Gastroesophageal sphincter (tissue), 4 donors: ENCODE measurements at regions not wholly inside any gene's neighbourhood (a gene's known extent, or its start where the extent isn't known, plus 50 kb on each side); places are given as distances from the start of the nearest gene placed in this dataset.

Source experiments
- ATAC-seq: fragments of 150-250 bp; one replicate; pipeline ENCODE4 v1.9.1; 2016; ENCODE audit warnings: mild to moderate bottlenecking, moderate library complexity
- H3K27ac ChIP-seq, 4 donors: fragments of 200-600 bp; sonication (generic) in 3 of 4; 1 replicate in 3 of 4; 2 replicates in 1 of 4; pipeline ENCODE4 v1.5.1; 2016 to 2019
- H3K27me3 ChIP-seq: fragments of 200-600 bp; sonication (generic); one replicate; pipeline ENCODE4 v1.5.1; 2019
- H3K36me3 ChIP-seq, 2 donors: fragments of 200-600 bp; sonication (generic); one replicate each; pipeline ENCODE4 v1.5.1; 2019; ENCODE audit warnings: control low read depth in 1 of 2
- H3K4me1 ChIP-seq, 3 donors: fragments of 200-600 bp; sonication (generic); 1 replicate in 2 of 3; 2 replicates in 1 of 3; pipeline ENCODE4 v1.5.1; 2016 to 2019; ENCODE audit warnings: control low read depth in 2 of 3
- H3K4me3 ChIP-seq, 2 donors: fragments of 200-600 bp; sonication (generic); one replicate each; pipeline ENCODE4 v1.5.1; 2019; ENCODE audit warnings: mild to moderate bottlenecking in 1 of 2, moderate library complexity in 1 of 2
- H3K9me3 ChIP-seq, 3 donors: fragments of 200-600 bp; sonication (generic); one replicate each; pipeline ENCODE4 v1.5.1; 2017 to 2019; ENCODE audit warnings: control low read depth in 2 of 3
- CTCF ChIP-seq, 4 experiments: fragments of 200-600 bp in 2 of 4; fragments of 450-650 bp in 2 of 4; sonication (generic) in 1 of 4; IDR thresholded peaks; one replicate each; pipeline ENCODE4 v1.5.1; 2017 to 2019; ENCODE audit warnings: antibody characterized with exemption in 4 of 4, mild to moderate bottlenecking in 2 of 4, moderate library complexity in 2 of 4
- EP300 ChIP-seq: sonication (generic); formaldehyde crosslinking; IDR thresholded peaks from one replicate; pipeline ENCODE4 v1.6.1; 2017; ENCODE audit warnings: antibody characterized with exemption, mild to moderate bottlenecking
- POLR2A ChIP-seq, 2 donors: fragments of 450-650 bp; IDR thresholded peaks; one replicate each; pipeline ENCODE4 v1.6.1; 2017; ENCODE audit warnings: antibody characterized with exemption in 2 of 2, mild to moderate bottlenecking in 2 of 2, moderate library complexity in 1 of 2
- POLR2AphosphoS5 ChIP-seq: sonication (generic); formaldehyde crosslinking; IDR thresholded peaks from one replicate; pipeline ENCODE4 v1.6.1; 2017; ENCODE audit warnings: antibody characterized with exemption
- WGBS, 2 donors: methylation state at CpG; one replicate each; pipeline ENCODE4 v1.1.5; 2018; ENCODE audit warnings: low coverage in 1 of 2; 5-methylcytosine and 5-hydroxymethylcytosine counted together

DNA sequence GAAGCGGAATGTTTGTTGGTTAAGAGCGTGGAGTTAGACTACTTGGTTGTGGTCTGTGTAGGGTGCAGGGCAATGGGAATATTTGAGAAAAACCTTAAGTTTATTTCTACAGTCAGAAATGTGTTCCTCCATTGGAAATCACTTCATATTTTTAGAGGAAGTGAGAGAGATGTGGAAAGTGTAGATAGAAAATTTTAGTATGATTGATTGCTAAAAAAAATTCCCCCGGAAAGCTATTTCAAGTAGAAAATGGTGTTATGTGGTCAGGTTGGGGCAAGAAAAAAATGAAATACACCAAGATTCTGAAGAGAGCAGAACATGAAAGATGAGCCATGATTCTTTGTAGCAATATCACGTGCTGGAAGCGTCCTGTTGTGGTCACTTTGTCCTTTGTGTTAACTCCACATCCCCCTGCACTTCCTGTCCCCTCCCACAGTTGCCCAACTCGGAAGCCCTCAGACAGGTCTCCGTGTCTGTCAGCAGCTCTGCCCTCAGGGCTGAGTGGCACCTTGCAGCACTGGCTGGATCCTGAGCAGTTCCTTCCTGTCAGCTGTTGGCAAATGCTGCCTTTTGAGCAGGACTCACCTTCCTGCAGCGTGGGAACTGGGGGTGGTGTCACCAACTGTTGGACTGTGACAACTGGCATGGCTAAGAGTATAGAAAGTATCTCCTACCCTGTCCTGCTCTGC lies 137.5 kb upstream of the SLC24A3 start:
- H3K27me3 ChIP-seq = no peaks in the 10 kb centered on the region
- 62 to 73% methylated on average over 5 to 7 of the region's 8 CpGs for WGBS, 2 donors
- TF ChIP-seq POLR2A (IDR thresholded peaks at IDR 0.05) (no peak), POLR2AphosphoS5 (no peak), EP300 (no peak), CTCF (IDR thresholded peaks at IDR 0.05) (no peak)

DNA sequence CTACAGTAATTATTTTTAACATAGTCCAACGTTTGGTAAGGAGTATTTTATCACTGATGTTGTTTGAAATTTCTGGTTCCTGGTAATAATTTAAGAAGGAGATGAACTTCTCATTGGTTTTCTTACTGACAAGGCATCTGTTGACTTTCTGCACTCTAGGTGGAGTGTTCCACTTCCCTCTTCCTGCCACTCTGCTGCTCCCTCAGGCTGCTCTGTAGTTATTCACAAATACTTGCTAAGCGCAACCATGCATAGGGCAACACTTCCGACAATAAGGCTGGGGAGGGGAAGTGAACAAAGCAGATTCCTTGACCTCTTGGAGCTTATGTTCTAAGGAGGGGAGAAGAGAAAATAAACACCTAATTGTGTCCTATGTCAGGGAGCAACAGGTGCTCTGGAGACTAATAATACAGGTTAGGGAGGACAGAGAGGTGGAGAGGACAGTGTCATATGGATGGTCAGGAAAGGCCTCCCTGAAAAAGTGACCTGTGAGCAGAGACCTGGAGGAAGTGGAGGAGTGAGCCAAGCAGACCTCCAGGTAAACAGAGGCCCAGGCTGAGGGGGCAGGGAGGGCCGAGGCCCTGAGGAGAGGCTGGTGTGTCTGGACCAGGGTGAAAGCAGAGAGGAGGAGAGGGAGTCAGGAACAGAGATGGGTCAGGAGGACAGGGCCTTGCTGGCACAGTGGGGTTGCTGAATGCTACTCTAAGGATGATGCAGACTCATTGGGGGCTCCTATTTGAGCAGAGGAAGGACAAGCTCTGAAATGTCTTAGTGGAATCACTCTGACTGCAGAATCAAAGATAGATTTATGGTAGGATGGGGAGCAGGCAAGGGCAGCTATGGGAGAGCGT lies 134.8 kb upstream of the SLC24A3 start:
- ATAC-seq = no peak
- Histone ChIP-seq H3K9me3 (no peaks in the 10 kb centered on the region), H3K27ac (no peak overlapping the region), H3K4me1 (no peaks in the 10 kb centered on the region), H3K27me3 (no peaks in the 10 kb centered on the region), H3K36me3 (no peaks in the 10 kb centered on the region), H3K4me3 (no peak overlapping the region)
- TF ChIP-seq EP300 (no peak), POLR2AphosphoS5 (no peak), POLR2A (IDR thresholded peaks at IDR 0.05) (no peak), CTCF (IDR thresholded peaks at IDR 0.05) (no peak)
- WGBS, 2 donors = 51 to 53% methylated on average over 2 to 4 of the region's 5 CpGs

More for the DNA sequence above, 137.5 kb upstream of the SLC24A3 start:
- ATAC-seq = no peak
- Histone ChIP-seq H3K4me3 (no peak overlapping the region), H3K27ac (no peak overlapping the region), H3K36me3 (no peaks in the 10 kb centered on the region), H3K9me3 (no peaks in the 10 kb centered on the region), H3K4me1 (no peaks in the 10 kb centered on the region)

DNA sequence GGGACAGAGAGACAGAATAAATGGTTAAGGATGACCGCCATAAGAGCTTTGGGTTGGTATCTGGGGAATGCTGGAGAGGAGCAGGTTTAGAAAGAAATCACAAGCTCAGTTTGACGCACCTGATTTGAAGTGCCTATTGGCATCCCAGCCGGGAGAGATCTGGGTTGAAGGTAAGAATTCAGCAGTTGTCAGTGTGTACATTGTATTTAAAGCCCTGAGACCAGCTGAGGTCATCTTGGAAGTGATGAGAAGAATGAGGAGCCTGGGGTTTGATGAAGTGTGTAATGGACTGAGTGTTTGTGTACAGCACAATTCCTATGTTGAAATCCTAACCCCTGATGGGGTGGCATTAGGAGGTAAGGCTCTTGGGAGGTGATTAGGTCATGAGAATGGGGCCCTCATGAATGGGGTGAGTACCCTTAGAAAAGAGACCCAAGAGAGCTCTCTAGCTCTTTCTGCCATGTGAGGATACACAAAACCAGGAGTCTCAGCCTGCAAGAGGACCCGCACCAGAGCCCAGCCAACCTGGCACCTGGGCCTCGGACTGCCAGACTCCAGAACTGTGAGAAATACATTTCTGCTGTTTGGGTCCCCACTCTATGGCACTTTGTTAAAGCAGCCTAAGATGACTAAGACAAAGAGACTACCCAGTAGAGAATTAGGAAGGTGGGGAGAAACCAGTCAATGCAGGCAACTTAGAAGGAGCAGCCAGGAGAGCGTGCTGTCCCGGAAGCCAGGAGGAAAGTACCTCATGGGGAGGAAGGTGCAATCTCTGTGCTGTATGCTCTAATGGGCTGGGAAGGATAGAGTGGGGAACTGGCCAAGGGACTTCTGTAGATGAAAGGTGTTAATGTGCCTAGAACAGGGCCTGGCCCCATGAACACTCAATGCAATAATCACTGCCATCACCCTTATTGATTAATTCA lies 133.7 kb upstream of the SLC24A3 start:
- H3K9me3 ChIP-seq = no peaks in the 10 kb centered on the region
- no peak overlapping the region for H3K27ac ChIP-seq
- TF ChIP-seq EP300 (no peak), POLR2A (IDR thresholded peaks at IDR 0.05) (no peak), CTCF (IDR thresholded peaks at IDR 0.05) (no peak), POLR2AphosphoS5 (no peak)

GRCh38 chr20:19079536-19080299 lies 132.7 kb upstream of the SLC24A3 start:
- Histone ChIP-seq H3K4me3 (no peak overlapping the region), H3K4me1 (no peaks in the 10 kb centered on the region), H3K27ac (no peak overlapping the region), H3K27me3 (no peaks in the 10 kb centered on the region), H3K9me3 (no peaks in the 10 kb centered on the region), H3K36me3 (no peaks in the 10 kb centered on the region)
- WGBS, 2 donors = 72 to 86% methylated on average over 7 to 8 of the region's 10 CpGs
- ATAC-seq = no peak
- TF ChIP-seq POLR2A (IDR thresholded peaks at IDR 0.05) (no peak), POLR2AphosphoS5 (no peak), CTCF (IDR thresholded peaks at IDR 0.05) (no peak), EP300 (no peak)

More for the DNA sequence above, 133.7 kb upstream of the SLC24A3 start:
- no peak overlapping the region for H3K4me3 ChIP-seq
- no peaks in the 10 kb centered on the region for H3K36me3 ChIP-seq
- no peaks in the 10 kb centered on the region for H3K27me3 ChIP-seq
- H3K4me1 ChIP-seq = no peaks in the 10 kb centered on the region
- 88 to 94% methylated on average over 3 to 5 of the region's 7 CpGs for WGBS, 2 donors
- ATAC-seq = no peak
